ENCODE measurements at regions not wholly inside any gene's neighbourhood (a gene's known extent, or its start where the extent isn't known, plus 50 kb on each side); places are given as distances from the start of the nearest gene placed in this dataset.

- no peaks in the 10 kb centered on the region for H3K27me3 ChIP-seq (ENCODE audit: control insufficient read depth, insufficient read depth, low read length)
- peaks cover 13% of the 10 kb centered on the region for H3K4me1 ChIP-seq (ENCODE audit: control insufficient read depth, insufficient read depth, low read length)
- peak overlapping the region; percentile 54 for H3K4me3 ChIP-seq (ENCODE audit: low read length)
- H3K4me2 ChIP-seq (ENCODE audit: low read length): peak overlapping the region; percentile 76
- no peaks in the 10 kb centered on the region for H3K36me3 ChIP-seq (ENCODE audit: insufficient read depth, low read length)
- H3K9me3 ChIP-seq (replicated peaks; ENCODE audit: low read length): no peaks in the 10 kb centered on the region
- H3K9ac ChIP-seq (ENCODE audit: low read depth, low read length): peak overlapping the region; percentile 66
Measured at GRCh38 chr12:68521848-68522502, 88.7 kb upstream of the RAP1B start.

GRCh38 chr12:68529466-68529865 is 81.2 kb upstream of the RAP1B start:
- Histone ChIP-seq H3K9me3 (replicated peaks; ENCODE audit: low read length) (no peaks in the 10 kb centered on the region), H3K9ac (ENCODE audit: low read depth, low read length) (no peak overlapping the region), H3K27me3 (ENCODE audit: control insufficient read depth, insufficient read depth, low read length) (no peaks in the 10 kb centered on the region), H3K4me3 (ENCODE audit: low read length) (no peak overlapping the region), H3K4me1 (ENCODE audit: control insufficient read depth, insufficient read depth, low read length) (peaks cover 17% of the 10 kb centered on the region), H3K4me2 (ENCODE audit: low read length) (no peak overlapping the region), H3K36me3 (ENCODE audit: insufficient read depth, low read length) (no peaks in the 10 kb centered on the region)

- Histone ChIP-seq H3K9me3 (replicated peaks; ENCODE audit: low read length) (no peaks in the 10 kb centered on the region), H3K9ac (ENCODE audit: low read depth, low read length) (no peak overlapping the region), H3K4me3 (ENCODE audit: low read length) (no peak overlapping the region), H3K36me3 (ENCODE audit: insufficient read depth, low read length) (no peaks in the 10 kb centered on the region), H3K4me1 (ENCODE audit: control insufficient read depth, insufficient read depth, low read length) (peaks cover 17% of the 10 kb centered on the region), H3K4me2 (ENCODE audit: low read length) (no peak overlapping the region), H3K27me3 (ENCODE audit: control insufficient read depth, insufficient read depth, low read length) (no peaks in the 10 kb centered on the region)
Measured at GRCh38 chr12:68529869-68530268, 80.8 kb upstream of the RAP1B start.

GRCh38 chr12:68530299-68530698 is 80.4 kb upstream of the RAP1B start:
- Histone ChIP-seq H3K4me3 (ENCODE audit: low read length) (no peak overlapping the region), H3K27me3 (ENCODE audit: control insufficient read depth, insufficient read depth, low read length) (no peaks in the 10 kb centered on the region), H3K36me3 (ENCODE audit: insufficient read depth, low read length) (no peaks in the 10 kb centered on the region), H3K9ac (ENCODE audit: low read depth, low read length) (no peak overlapping the region), H3K4me1 (ENCODE audit: control insufficient read depth, insufficient read depth, low read length) (peaks cover 17% of the 10 kb centered on the region), H3K9me3 (replicated peaks; ENCODE audit: low read length) (no peaks in the 10 kb centered on the region), H3K4me2 (ENCODE audit: low read length) (no peak overlapping the region)

GRCh38 chr12:68530965-68531364 is 79.7 kb upstream of the RAP1B start:
- Histone ChIP-seq H3K9me3 (replicated peaks; ENCODE audit: low read length) (no peaks in the 10 kb centered on the region), H3K4me3 (ENCODE audit: low read length) (no peak overlapping the region), H3K4me1 (ENCODE audit: control insufficient read depth, insufficient read depth, low read length) (peaks cover 17% of the 10 kb centered on the region), H3K4me2 (ENCODE audit: low read length) (peak overlapping the region; percentile 9), H3K9ac (ENCODE audit: low read depth, low read length) (no peak overlapping the region), H3K36me3 (ENCODE audit: insufficient read depth, low read length) (no peaks in the 10 kb centered on the region), H3K27me3 (ENCODE audit: control insufficient read depth, insufficient read depth, low read length) (no peaks in the 10 kb centered on the region)

- Histone ChIP-seq H3K9me3 (replicated peaks; ENCODE audit: low read length) (no peaks in the 10 kb centered on the region), H3K36me3 (ENCODE audit: insufficient read depth, low read length) (no peaks in the 10 kb centered on the region), H3K4me1 (ENCODE audit: control insufficient read depth, insufficient read depth, low read length) (peaks cover 17% of the 10 kb centered on the region), H3K4me3 (ENCODE audit: low read length) (no peak overlapping the region), H3K9ac (ENCODE audit: low read depth, low read length) (no peak overlapping the region), H3K27me3 (ENCODE audit: control insufficient read depth, insufficient read depth, low read length) (no peaks in the 10 kb centered on the region), H3K4me2 (ENCODE audit: low read length) (no peak overlapping the region)
Measured at GRCh38 chr12:68532204-68532886, 78.4 kb upstream of the RAP1B start.

- Histone ChIP-seq H3K36me3 (ENCODE audit: insufficient read depth, low read length) (no peaks in the 10 kb centered on the region), H3K9ac (ENCODE audit: low read depth, low read length) (no peak overlapping the region), H3K4me3 (ENCODE audit: low read length) (no peak overlapping the region), H3K9me3 (replicated peaks; ENCODE audit: low read length) (no peaks in the 10 kb centered on the region), H3K27me3 (ENCODE audit: control insufficient read depth, insufficient read depth, low read length) (no peaks in the 10 kb centered on the region), H3K4me1 (ENCODE audit: control insufficient read depth, insufficient read depth, low read length) (peaks cover 17% of the 10 kb centered on the region), H3K4me2 (ENCODE audit: low read length) (no peak overlapping the region)
Measured at GRCh38 chr12:68532887-68533248, 77.8 kb upstream of the RAP1B start.

GRCh38 chr12:68534108-68534507 is 76.6 kb upstream of the RAP1B start:
- Histone ChIP-seq H3K4me2 (ENCODE audit: low read length) (no peak overlapping the region), H3K4me1 (ENCODE audit: control insufficient read depth, insufficient read depth, low read length) (peaks cover 22% of the 10 kb centered on the region), H3K36me3 (ENCODE audit: insufficient read depth, low read length) (no peaks in the 10 kb centered on the region), H3K9ac (ENCODE audit: low read depth, low read length) (no peak overlapping the region), H3K27me3 (ENCODE audit: control insufficient read depth, insufficient read depth, low read length) (no peaks in the 10 kb centered on the region), H3K9me3 (replicated peaks; ENCODE audit: low read length) (no peaks in the 10 kb centered on the region), H3K4me3 (ENCODE audit: low read length) (no peak overlapping the region)

GRCh38 chr12:68536885-68537485 is 73.7 kb upstream of the RAP1B start:
- Histone ChIP-seq H3K27me3 (ENCODE audit: control insufficient read depth, insufficient read depth, low read length) (no peaks in the 10 kb centered on the region), H3K4me2 (ENCODE audit: low read length) (no peak overlapping the region), H3K9me3 (replicated peaks; ENCODE audit: low read length) (no peaks in the 10 kb centered on the region), H3K4me3 (ENCODE audit: low read length) (no peak overlapping the region), H3K4me1 (ENCODE audit: control insufficient read depth, insufficient read depth, low read length) (peaks cover 10% of the 10 kb centered on the region), H3K36me3 (ENCODE audit: insufficient read depth, low read length) (no peaks in the 10 kb centered on the region), H3K9ac (ENCODE audit: low read depth, low read length) (no peak overlapping the region)

GRCh38 chr12:68537571-68537970 is 73.1 kb upstream of the RAP1B start:
- Histone ChIP-seq H3K9me3 (replicated peaks; ENCODE audit: low read length) (no peaks in the 10 kb centered on the region), H3K4me2 (ENCODE audit: low read length) (no peak overlapping the region), H3K36me3 (ENCODE audit: insufficient read depth, low read length) (no peaks in the 10 kb centered on the region), H3K27me3 (ENCODE audit: control insufficient read depth, insufficient read depth, low read length) (no peaks in the 10 kb centered on the region), H3K4me1 (ENCODE audit: control insufficient read depth, insufficient read depth, low read length) (peaks cover 8% of the 10 kb centered on the region), H3K4me3 (ENCODE audit: low read length) (no peak overlapping the region), H3K9ac (ENCODE audit: low read depth, low read length) (no peak overlapping the region)

GRCh38 chr12:68538726-68539614 is 71.7 kb upstream of the RAP1B start:
- Histone ChIP-seq H3K9me3 (replicated peaks; ENCODE audit: low read length) (no peaks in the 10 kb centered on the region), H3K4me1 (ENCODE audit: control insufficient read depth, insufficient read depth, low read length) (peaks cover 7% of the 10 kb centered on the region), H3K9ac (ENCODE audit: low read depth, low read length) (peak overlapping the region; percentile 37), H3K36me3 (ENCODE audit: insufficient read depth, low read length) (no peaks in the 10 kb centered on the region), H3K4me2 (ENCODE audit: low read length) (peak overlapping the region; percentile 55), H3K27me3 (ENCODE audit: control insufficient read depth, insufficient read depth, low read length) (no peaks in the 10 kb centered on the region), H3K4me3 (ENCODE audit: low read length) (peak overlapping the region; percentile 51)

Data from skeletal muscle satellite cell (primary cell).